ENCODE measurements at regions not wholly inside any gene's neighbourhood (a gene's known extent, or its start where the extent isn't known, plus 50 kb on each side); places are given as distances from the start of the nearest gene placed in this dataset.

- CTCF ChIA-PET, result interaction anchor here (0.6 to 5.1 kb wide), 17 partner anchors 11 to 450 kb away, joined by 3 to 37 read pairs (median 4); no protein-coding TSS in a partner anchor
- H3K4me1 Mint-ChIP-seq, result peaks cover 81 to 88% (median 84%) of the 10 kb centered on the region in 3 donors
These were observed 57.4 kb upstream of the CEP85L start for GRCh38 chr6:118708744-118709143.

GRCh38 chr6:118708055-118708454 lies 56.7 kb upstream of the CEP85L start:
- Mint-ChIP-seq H3K27ac (peak overlapping the region; percentile 98), H3K4me1 (peaks cover 80 to 88% (median 81%) of the 10 kb centered on the region in 3 donors), H3K9me3 (no peaks in the 10 kb centered on the region), H3K4me3 (peak overlapping the region; percentile 91 to 97 (median 96)), H3K36me3 (peaks cover 16% of the 10 kb centered on the region), H3K27me3 (no peaks in the 10 kb centered on the region)
- POLR2A ChIA-PET, result interaction anchor here (0.5 to 1.2 kb wide), 4 partner anchors 18 to 147 kb away, joined by 3 to 12 read pairs (median 4); no protein-coding TSS in a partner anchor
- H3K36me3 ChIP-seq (ENCODE audit: control insufficient read depth in 2 of 2, extremely low read depth in 1 of 2, insufficient read depth in 1 of 2, low read length in 1 of 2), result peaks cover 0 to 3% of the 10 kb centered on the region in 2 donors
- no peaks in the 10 kb centered on the region for H3K27me3 ChIP-seq (replicated peaks in 1 of 2; ENCODE audit: control insufficient read depth in 2 of 2, extremely low read depth in 1 of 2, insufficient read depth in 2 of 2, low read length in 1 of 2)
- H3K4me3 ChIP-seq (ENCODE audit: control insufficient read depth in 1 of 2, extremely low read depth in 1 of 2, low read length in 1 of 2), result peak overlapping the region; percentile 42 to 74
- peak in 2 of 35 experiments; percentile 19 to 24 for DNase-seq
- CTCF ChIA-PET, result interaction anchor here (0.9 to 5.1 kb wide), 7 partner anchors 10 to 189 kb away, joined by 3 to 37 read pairs (median 7); no protein-coding TSS in a partner anchor
- peaks cover 55 to 56% of the 10 kb centered on the region in 2 experiments for H3K4me1 ChIP-seq (ENCODE audit: control insufficient read depth in 1 of 2, extremely low read depth in 1 of 2, insufficient read depth in 2 of 2, low read length in 2 of 2)
- ATAC-seq (replicated peaks in 1 of 4), result no peak
- peak overlapping the region; percentile 75 for H3K27ac ChIP-seq (ENCODE audit: low read length)
- WGBS (ENCODE audit: insufficient coverage), result 50% methylated on average over 2 of the region's 3 CpGs
- no peaks in the 10 kb centered on the region for H3K9me3 ChIP-seq

More at GRCh38 chr6:118708744-118709143, 57.4 kb upstream of the CEP85L start:
- no peak for DNase-seq
- Histone ChIP-seq H3K4me1 (ENCODE audit: control insufficient read depth in 1 of 2, extremely low read depth in 1 of 2, insufficient read depth in 2 of 2, low read length in 2 of 2) (peaks cover 54 to 57% of the 10 kb centered on the region in 2 experiments), H3K27ac (ENCODE audit: low read length) (peak overlapping the region; percentile 75), H3K9me3 (no peaks in the 10 kb centered on the region), H3K36me3 (ENCODE audit: control insufficient read depth in 2 of 2, extremely low read depth in 1 of 2, insufficient read depth in 1 of 2, low read length in 1 of 2) (no peaks in the 10 kb centered on the region), H3K4me3 (ENCODE audit: control insufficient read depth in 1 of 2, extremely low read depth in 1 of 2, low read length in 1 of 2) (peak overlapping the region; percentile 74 to 80), H3K27me3 (replicated peaks in 1 of 2; ENCODE audit: control insufficient read depth in 2 of 2, extremely low read depth in 1 of 2, insufficient read depth in 2 of 2, low read length in 1 of 2) (no peaks in the 10 kb centered on the region)
- Mint-ChIP-seq H3K9me3 (no peaks in the 10 kb centered on the region), H3K27me3 (no peaks in the 10 kb centered on the region), H3K4me3 (peak overlapping the region; percentile 91 to 97 (median 96)), H3K27ac (peak overlapping the region; percentile 98), H3K36me3 (peaks cover 16% of the 10 kb centered on the region)
- WGBS (ENCODE audit: insufficient coverage), result 0% methylated on average over 1 of the region's 5 CpGs
- peak in 1 of 4 experiments; percentile 1 for ATAC-seq (replicated peaks in 1 of 4)
- POLR2A ChIA-PET, result interaction anchor here (0.6 to 1.2 kb wide), 10 partner anchors 8 to 183 kb away, joined by 3 to 12 read pairs (median 3); partner anchors contain the start of gene CEP85L (in 1 of the 2)

- CTCF ChIA-PET, result interaction anchor here (0.6 to 5.1 kb wide), 8 partner anchors 9 to 372 kb away, joined by 3 to 37 read pairs (median 4); no protein-coding TSS in a partner anchor
- Histone ChIP-seq H3K9me3 (no peaks in the 10 kb centered on the region), H3K4me1 (ENCODE audit: control insufficient read depth in 1 of 2, extremely low read depth in 1 of 2, insufficient read depth in 2 of 2, low read length in 2 of 2) (peaks cover 47 to 49% of the 10 kb centered on the region in 2 experiments), H3K27me3 (replicated peaks in 1 of 2; ENCODE audit: control insufficient read depth in 2 of 2, extremely low read depth in 1 of 2, insufficient read depth in 2 of 2, low read length in 1 of 2) (no peaks in the 10 kb centered on the region), H3K36me3 (ENCODE audit: control insufficient read depth in 2 of 2, extremely low read depth in 1 of 2, insufficient read depth in 1 of 2, low read length in 1 of 2) (peaks cover 0 to 3% of the 10 kb centered on the region in 2 donors), H3K4me3 (ENCODE audit: control insufficient read depth in 1 of 2, extremely low read depth in 1 of 2, low read length in 1 of 2) (peak overlapping the region in 1 of 2 donors; percentile 10), H3K27ac (ENCODE audit: low read length) (peak overlapping the region; percentile 62)
- ATAC-seq (replicated peaks in 1 of 4) (no peak), DNase-seq (no peak)
- Mint-ChIP-seq H3K36me3 (peaks cover 21% of the 10 kb centered on the region), H3K4me1 (peaks cover 75 to 84% (median 78%) of the 10 kb centered on the region in 3 donors), H3K4me3 (peak overlapping the region; percentile 78 to 91 (median 81)), H3K9me3 (peaks cover 0 to under 1% (median 0%) of the 10 kb centered on the region in 3 donors), H3K27me3 (no peaks in the 10 kb centered on the region), H3K27ac (peak overlapping the region; percentile 98)
- POLR2A ChIA-PET, result interaction anchor here in 1 of 2 donors (0.6 to 1.0 kb wide), 4 partner anchors 19 to 83 kb away, joined by 3 to 4 read pairs (median 3); partner anchors contain the start of gene CEP85L
- 86% methylated on average over 3 of the region's 3 CpGs for WGBS (ENCODE audit: insufficient coverage)
These were observed 55.3 kb upstream of the CEP85L start for GRCh38 chr6:118706702-118707101.

GRCh38 chr6:118705544-118706491 lies 54.4 kb upstream of the CEP85L start:
- DNase-seq (peak in 1 of 35 experiments; percentile 44), ATAC-seq (replicated peaks in 1 of 4) (peak in 1 of 4 experiments; percentile 11)
- Histone ChIP-seq H3K4me1 (ENCODE audit: control insufficient read depth in 1 of 2, extremely low read depth in 1 of 2, insufficient read depth in 2 of 2, low read length in 2 of 2) (peaks cover 42% of the 10 kb centered on the region in 2 experiments), H3K27me3 (replicated peaks in 1 of 2; ENCODE audit: control insufficient read depth in 2 of 2, extremely low read depth in 1 of 2, insufficient read depth in 2 of 2, low read length in 1 of 2) (no peaks in the 10 kb centered on the region), H3K4me3 (ENCODE audit: control insufficient read depth in 1 of 2, extremely low read depth in 1 of 2, low read length in 1 of 2) (peak overlapping the region; percentile 28 to 55), H3K9me3 (no peaks in the 10 kb centered on the region), H3K36me3 (ENCODE audit: control insufficient read depth in 2 of 2, extremely low read depth in 1 of 2, insufficient read depth in 1 of 2, low read length in 1 of 2) (peaks cover 0 to 5% of the 10 kb centered on the region in 2 donors), H3K27ac (ENCODE audit: low read length) (peak overlapping the region; percentile 62)
- Mint-ChIP-seq H3K9me3 (peaks cover 0 to 5% (median 0%) of the 10 kb centered on the region in 3 donors), H3K36me3 (peaks cover 30% of the 10 kb centered on the region), H3K4me3 (peak overlapping the region; percentile 78 to 91 (median 81)), H3K27me3 (no peaks in the 10 kb centered on the region), H3K27ac (peak overlapping the region; percentile 98), H3K4me1 (peaks cover 75 to 86% (median 78%) of the 10 kb centered on the region in 3 donors)
- WGBS (ENCODE audit: insufficient coverage), result no CpG with 5 or more reads among the region's 4 CpGs
- ChIA-PET CTCF (interaction anchor here (0.6 to 5.1 kb wide), 7 partner anchors 8 to 601 kb away, joined by 3 to 37 read pairs (median 4); no protein-coding TSS in a partner anchor), POLR2A (interaction anchor here (0.6 to 0.7 kb wide), 3 partner anchors 54 to 192 kb away, joined by 3 to 4 read pairs (median 4); partner anchors contain the start of gene CEP85L (in 1 of the 2))

- Histone ChIP-seq H3K27ac (ENCODE audit: low read length) (peak overlapping the region; percentile 62), H3K27me3 (replicated peaks in 1 of 2; ENCODE audit: control insufficient read depth in 2 of 2, extremely low read depth in 1 of 2, insufficient read depth in 2 of 2, low read length in 1 of 2) (no peaks in the 10 kb centered on the region), H3K36me3 (ENCODE audit: control insufficient read depth in 2 of 2, extremely low read depth in 1 of 2, insufficient read depth in 1 of 2, low read length in 1 of 2) (peaks cover 0 to 14% of the 10 kb centered on the region in 2 donors), H3K4me3 (ENCODE audit: control insufficient read depth in 1 of 2, extremely low read depth in 1 of 2, low read length in 1 of 2) (no peak overlapping the region), H3K4me1 (ENCODE audit: control insufficient read depth in 1 of 2, extremely low read depth in 1 of 2, insufficient read depth in 2 of 2, low read length in 2 of 2) (peaks cover 38 to 40% of the 10 kb centered on the region in 2 experiments), H3K9me3 (no peaks in the 10 kb centered on the region)
- 71% methylated on average over 1 of the region's 3 CpGs for WGBS (ENCODE audit: insufficient coverage)
- H3K27me3 Mint-ChIP-seq, result no peaks in the 10 kb centered on the region
- H3K4me1 Mint-ChIP-seq, result peaks cover 75 to 86% (median 78%) of the 10 kb centered on the region in 3 donors
- H3K4me3 Mint-ChIP-seq, result peak overlapping the region; percentile 44 to 91 (median 78)
- POLR2A ChIA-PET, result interaction anchor here in 1 of 2 donors (0.6 to 0.7 kb wide), 2 partner anchors 17 to 21 kb away, joined by 3 read pairs; no protein-coding TSS in a partner anchor
- ATAC-seq (replicated peaks in 1 of 4) (no peak), DNase-seq (peak in 1 of 35 experiments; percentile 23)
- H3K27ac Mint-ChIP-seq, result peak overlapping the region; percentile 82 to 98
- CTCF ChIA-PET, result interaction anchor here in 1 of 2 donors (0.6 kb wide), 1 partner anchor 389 kb away, joined by 3 read pairs; no protein-coding TSS in a partner anchor
- peaks cover 39% of the 10 kb centered on the region for H3K36me3 Mint-ChIP-seq
- H3K9me3 Mint-ChIP-seq, result peaks cover 0 to 5% (median 0%) of the 10 kb centered on the region in 3 donors
These were observed 53.5 kb upstream of the CEP85L start for GRCh38 chr6:118704915-118705314.
